OCI-LY7 (cell line): ENCODE measurements at regions not wholly inside any gene's neighbourhood (a gene's known extent, or its start where the extent isn't known, plus 50 kb on each side); places are given as distances from the start of the nearest gene placed in this dataset.

Experiments
- BruUV-seq: library from RNA; stranded (reverse); fragments of 400-500 nt; replicated peaks from 2 replicates; lab custom pipeline; 2021; lab: Mats Ljungman, UMichigan
- CTCF ChIA-PET: fragments of 300-600 bp; sonication (Branson Sonifier 250); formaldehyde crosslinking; loops from one replicate; lab custom pipeline; 2022; ENCODE audit warnings: antibody characterized with exemption; ENCODE audit not compliant: unreplicated experiment; lab: Charles Lee
- POLR2A ChIA-PET: fragments of 300-600 bp; sonication (Branson Sonifier 250); formaldehyde crosslinking; loops from one replicate; lab custom pipeline; 2022; ENCODE audit warnings: antibody characterized with exemption; lab: Charles Lee
- DNase-seq: peaks from one replicate; pipeline ENCODE4 v3.0.0-alpha.2; 2015; ENCODE audit warnings: low spot score
- H2AFZ ChIP-seq: fragments of 200-600 bp; sonication (generic), shearing (Covaris generic); 2 replicates; pipeline ENCODE4 v1.6.1; 2014; ENCODE audit warnings: mild to moderate bottlenecking, antibody characterized with exemption, low read length, moderate library complexity
- H3K27ac ChIP-seq: fragments of 200-600 bp; sonication (generic); 2 replicates; pipeline ENCODE4 v1.5.1; 2014; ENCODE audit warnings: mixed run types, low read depth, mild to moderate bottlenecking, moderate library complexity, low read length, inconsistent platforms; ENCODE audit not compliant: poor library complexity, severe bottlenecking
- H3K36me3 ChIP-seq: fragments of 200-600 bp; sonication (generic); 2 replicates; pipeline ENCODE4 v1.6.1; 2014; ENCODE audit warnings: mild to moderate bottlenecking, antibody characterized with exemption, low read length, moderate library complexity, mixed read lengths; ENCODE audit not compliant: insufficient read depth
- H3K4me1 ChIP-seq: fragments of 200-600 bp; sonication (generic); 2 replicates; pipeline ENCODE4 v1.5.1; 2014; ENCODE audit warnings: mild to moderate bottlenecking, low read length; ENCODE audit not compliant: insufficient read depth, poor library complexity, severe bottlenecking
- H3K4me2 ChIP-seq: fragments of 200-600 bp; sonication (generic); 2 replicates; pipeline ENCODE4 v1.6.1; 2014; ENCODE audit warnings: mild to moderate bottlenecking, low read length
- H3K4me3 ChIP-seq: fragments of 200-600 bp; sonication (generic); 2 replicates; pipeline ENCODE4 v1.5.1; 2014; ENCODE audit warnings: mild to moderate bottlenecking, low read depth, low read length; ENCODE audit not compliant: poor library complexity, severe bottlenecking
- H3K79me2 ChIP-seq: fragments of 200-600 bp; sonication (generic); 2 replicates; pipeline ENCODE4 v1.6.1; 2016; ENCODE audit warnings: low read depth, mild to moderate bottlenecking, low read length, moderate library complexity, mixed read lengths; ENCODE audit not compliant: insufficient read depth
- H3K9me2 ChIP-seq: fragments of 200-600 bp; sonication (generic); 2 replicates; pipeline ENCODE4 v1.6.1; 2016; ENCODE audit warnings: mild to moderate bottlenecking, low read length, mixed read lengths; ENCODE audit not compliant: insufficient read depth
- H3K9me3 ChIP-seq: fragments of 200-600 bp; sonication (generic); 2 replicates; pipeline ENCODE4 v1.6.1; 2014; ENCODE audit warnings: mild to moderate bottlenecking, mixed run types, low read length, mixed read lengths
- H4K20me1 ChIP-seq: fragments of 200-600 bp; sonication (generic); 2 replicates; pipeline ENCODE4 v1.6.1; 2014; ENCODE audit warnings: mild to moderate bottlenecking, antibody characterized with exemption, low read length, moderate library complexity, mixed read lengths; ENCODE audit not compliant: insufficient read depth
- EZH2phosphoT487 ChIP-seq: fragments of 200-600 bp; sonication (generic); IDR thresholded peaks from 2 replicates; pipeline ENCODE4 v1.6.1; 2018; ENCODE audit warnings: low read depth, borderline replicate concordance, mild to moderate bottlenecking, mixed run types, antibody characterized with exemption, low read length, moderate library complexity, mixed read lengths
- intact Hi-C: fragments of 100-400 bp; cut with micrococcal nuclease; formaldehyde crosslinking; loops from one replicate; pipeline ENCODE4 v1.10.0; 2022; ENCODE audit not compliant: unreplicated experiment
- TF ChIP-seq, protein P1 (sequence below): fragments of 200-600 bp; sonication (generic); conservative IDR thresholded peaks from 2 replicates; pipeline ENCODE4 v1.5.1; 2014; ENCODE audit warnings: mild to moderate bottlenecking, antibody characterized with exemption, low read length, moderate library complexity, mixed read lengths

DNA sequence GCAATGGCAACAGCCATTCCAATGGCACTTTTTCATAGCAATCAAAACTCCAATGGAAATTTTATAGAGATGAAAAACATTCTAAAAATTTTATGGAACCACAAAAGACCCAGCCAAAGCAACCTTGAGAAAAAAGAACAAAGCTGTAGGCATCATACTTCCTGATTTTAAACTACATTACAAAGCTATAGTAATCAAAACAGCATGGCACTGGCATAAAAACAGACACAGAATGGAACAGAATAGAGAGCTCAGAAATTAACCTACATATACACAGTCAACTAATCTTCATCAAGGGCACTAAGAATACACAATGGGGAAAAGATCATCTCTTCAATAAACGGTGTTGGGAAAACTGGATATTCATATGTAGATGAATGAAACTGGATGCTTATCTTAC is 401.5 kb downstream of the NPHP4 start:
- Histone ChIP-seq H3K9me3 (peaks cover 8% of the 10 kb centered on the region; the same call in 1 of the 2 replicates), H3K36me3 (no peaks in the 10 kb centered on the region), H3K27ac (no peak overlapping the region), H2AFZ (no peak overlapping the region), H3K9me2 (no peaks in the 10 kb centered on the region), H4K20me1 (no peaks in the 10 kb centered on the region), H3K4me2 (no peak overlapping the region), H3K4me1 (no peaks in the 10 kb centered on the region), H3K4me3 (no peak overlapping the region), H3K79me2 (no peaks in the 10 kb centered on the region)
- DNase-seq: no peak
- BruUV-seq: no TSS peak
- ChIA-PET CTCF (interaction anchor here (0.5 kb wide), 1 partner anchor 355 kb away, joined by 23 read pairs; no protein-coding TSS in a partner anchor), POLR2A (interaction anchor here (0.5 kb wide), 1 partner anchor 622 kb away, joined by 4 read pairs; no protein-coding TSS in a partner anchor)
- TF ChIP-seq EZH2phosphoT487: no peak
- TF ChIP-seq, protein P1, sequence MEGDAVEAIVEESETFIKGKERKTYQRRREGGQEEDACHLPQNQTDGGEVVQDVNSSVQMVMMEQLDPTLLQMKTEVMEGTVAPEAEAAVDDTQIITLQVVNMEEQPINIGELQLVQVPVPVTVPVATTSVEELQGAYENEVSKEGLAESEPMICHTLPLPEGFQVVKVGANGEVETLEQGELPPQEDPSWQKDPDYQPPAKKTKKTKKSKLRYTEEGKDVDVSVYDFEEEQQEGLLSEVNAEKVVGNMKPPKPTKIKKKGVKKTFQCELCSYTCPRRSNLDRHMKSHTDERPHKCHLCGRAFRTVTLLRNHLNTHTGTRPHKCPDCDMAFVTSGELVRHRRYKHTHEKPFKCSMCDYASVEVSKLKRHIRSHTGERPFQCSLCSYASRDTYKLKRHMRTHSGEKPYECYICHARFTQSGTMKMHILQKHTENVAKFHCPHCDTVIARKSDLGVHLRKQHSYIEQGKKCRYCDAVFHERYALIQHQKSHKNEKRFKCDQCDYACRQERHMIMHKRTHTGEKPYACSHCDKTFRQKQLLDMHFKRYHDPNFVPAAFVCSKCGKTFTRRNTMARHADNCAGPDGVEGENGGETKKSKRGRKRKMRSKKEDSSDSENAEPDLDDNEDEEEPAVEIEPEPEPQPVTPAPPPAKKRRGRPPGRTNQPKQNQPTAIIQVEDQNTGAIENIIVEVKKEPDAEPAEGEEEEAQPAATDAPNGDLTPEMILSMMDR: no peak
- intact Hi-C loops: no loop called here

DNA sequence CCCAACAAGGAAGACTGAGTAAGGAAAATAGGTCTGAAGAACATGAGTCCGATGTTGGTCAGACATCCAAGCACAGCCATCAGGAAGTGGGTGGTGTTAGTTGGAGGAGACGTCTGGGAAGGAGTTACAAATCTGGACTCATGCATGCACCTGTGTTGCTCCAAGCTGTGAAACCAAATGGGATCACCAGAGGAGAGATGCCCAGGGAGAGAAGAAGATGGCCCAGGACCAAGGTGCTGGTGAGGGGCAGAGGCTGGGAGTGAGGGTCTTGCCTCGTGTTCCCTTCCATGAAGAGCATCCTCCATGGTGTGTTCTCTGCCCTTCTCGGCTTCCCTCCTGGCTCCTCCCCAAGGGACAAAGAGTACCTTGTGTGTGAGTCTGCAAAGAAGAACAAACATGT is 405.6 kb downstream of the NPHP4 start:
- TF ChIP-seq, protein P1: no peak
- no peak for TF ChIP-seq EZH2phosphoT487
- ChIA-PET CTCF (no interaction called here), POLR2A (no interaction called here)
- no peak overlapping the region for H3K4me2 ChIP-seq
- H3K9me2 ChIP-seq: no peaks in the 10 kb centered on the region
- DNase-seq: no peak
- H3K4me1 ChIP-seq: no peaks in the 10 kb centered on the region
- H3K4me3 ChIP-seq: no peak overlapping the region
- no peak overlapping the region for H3K27ac ChIP-seq
- H3K36me3 ChIP-seq: no peaks in the 10 kb centered on the region
- H3K79me2 ChIP-seq: no peaks in the 10 kb centered on the region
- no TSS peak for BruUV-seq
- no peak overlapping the region for H2AFZ ChIP-seq
- H3K9me3 ChIP-seq: peaks cover 8% of the 10 kb centered on the region; the same call in 1 of the 2 replicates
- no peaks in the 10 kb centered on the region for H4K20me1 ChIP-seq
- intact Hi-C loops: no loop called here

- H2AFZ ChIP-seq: no peak overlapping the region
- no peaks in the 10 kb centered on the region for H3K36me3 ChIP-seq
- BruUV-seq: no TSS peak
- H3K4me3 ChIP-seq: no peak overlapping the region
- H3K9me2 ChIP-seq: no peaks in the 10 kb centered on the region
- DNase-seq: no peak
- ChIA-PET POLR2A (interaction anchor here (0.6 kb wide), 1 partner anchor 96 kb away, joined by 4 read pairs; no protein-coding TSS in a partner anchor), CTCF (no interaction called here)
- no peak for TF ChIP-seq EZH2phosphoT487
- TF ChIP-seq, protein P1: no peak
- no peaks in the 10 kb centered on the region for H4K20me1 ChIP-seq
- no peaks in the 10 kb centered on the region; the same call in 1 of the 2 replicates for H3K9me3 ChIP-seq
- no peaks in the 10 kb centered on the region for H3K4me1 ChIP-seq
- no peak overlapping the region for H3K27ac ChIP-seq
- no peak overlapping the region for H3K4me2 ChIP-seq
- H3K79me2 ChIP-seq: no peaks in the 10 kb centered on the region
- intact Hi-C loops: no loop called here
Measured at GRCh38 chr1:5585256-5585655, 407.0 kb downstream of the NPHP4 start.
